Neural progenitor cell (in vitro differentiated cells): ENCODE measurements at regions not wholly inside any gene's neighbourhood (a gene's known extent, or its start where the extent isn't known, plus 50 kb on each side); places are given as distances from the start of the nearest gene placed in this dataset.
"Not testable (repeated sequence)": the region's sequence is repeated elsewhere in the genome, so short reads cannot be mapped to it uniquely, and the experiment has no call there.

ENCODE experiments used
- DNase-seq: peaks from one replicate; pipeline ENCODE4 v3.0.0-alpha.2; 2016; ENCODE audit warnings: low spot score
- H2AFZ ChIP-seq: fragments of 200-600 bp; sonication (generic); replicated peaks from 2 replicates; pipeline ENCODE4 v1.6.1; 2016; ENCODE audit warnings: antibody characterized with exemption
- H3F3A ChIP-seq: fragments of 200-600 bp; sonication (generic); 2 replicates; pipeline ENCODE4 v1.6.1; 2016; ENCODE audit warnings: antibody characterized with exemption, low read depth
- H3K27ac ChIP-seq: fragments of 200-600 bp; sonication (generic); 2 replicates; pipeline ENCODE4 v1.5.1; 2016; ENCODE audit warnings: mild to moderate bottlenecking
- H3K27me3 ChIP-seq: fragments of 200-600 bp; sonication (generic); 2 replicates; pipeline ENCODE4 v1.6.1; 2016; ENCODE audit warnings: mild to moderate bottlenecking, moderate library complexity
- H3K36me3 ChIP-seq: fragments of 200-600 bp; sonication (generic); 2 replicates; pipeline ENCODE4 v1.5.1; 2016
- H3K4me1 ChIP-seq: fragments of 200-600 bp; sonication (generic); 2 replicates; pipeline ENCODE4 v1.6.1; 2016; ENCODE audit warnings: mixed run types
- H3K4me2 ChIP-seq: fragments of 200-600 bp; sonication (generic); 2 replicates; pipeline ENCODE4 v1.6.1; 2016
- H3K4me3 ChIP-seq: fragments of 200-600 bp; sonication (generic); 2 replicates; pipeline ENCODE4 v1.5.1; 2016
- H3K79me2 ChIP-seq: fragments of 200-600 bp; sonication (generic); 2 replicates; pipeline ENCODE4 v1.6.1; 2016; ENCODE audit warnings: low read depth
- H3K9ac ChIP-seq: fragments of 200-600 bp; sonication (generic); 2 replicates; pipeline ENCODE4 v1.6.1; 2016
- H3K9me3 ChIP-seq: fragments of 200-600 bp; sonication (generic); 2 replicates; pipeline ENCODE4 v1.5.1; 2016; ENCODE audit warnings: low read depth
- H4K20me1 ChIP-seq: fragments of 200-600 bp; sonication (generic); 2 replicates; pipeline ENCODE4 v1.6.1; 2016; ENCODE audit warnings: low read depth
- H3K27ac Mint-ChIP-seq: 3 replicates; pipeline ENCODE4 v1.8.0; 2021; ENCODE audit warnings: mixed read lengths
- H3K27me3 Mint-ChIP-seq: 2 replicates; pipeline ENCODE4 v1.8.0; 2022; ENCODE audit warnings: low read depth, mild to moderate bottlenecking, inconsistent platforms, moderate library complexity, mixed read lengths; ENCODE audit not compliant: insufficient read depth
- H3K36me3 Mint-ChIP-seq: 3 replicates; pipeline ENCODE4 v1.8.0; 2021; ENCODE audit warnings: mixed read lengths
- H3K4me1 Mint-ChIP-seq: 3 replicates; pipeline ENCODE4 v1.8.0; 2021; ENCODE audit warnings: mixed read lengths
- H3K4me3 Mint-ChIP-seq: 3 replicates; pipeline ENCODE4 v1.8.0; 2021; ENCODE audit warnings: mild to moderate bottlenecking, moderate library complexity, mixed read lengths
- H3K9me3 Mint-ChIP-seq: 3 replicates; pipeline ENCODE4 v1.8.0; 2020; ENCODE audit warnings: mixed read lengths
- CTCF ChIP-seq: fragments of 200-600 bp; sonication (generic); IDR thresholded peaks from 2 replicates; pipeline ENCODE4 v1.5.1; 2017; ENCODE audit warnings: antibody characterized with exemption, mild to moderate bottlenecking
- EZH2 ChIP-seq: fragments of 200-600 bp; sonication (generic); IDR thresholded peaks from 2 replicates; pipeline ENCODE4 v1.6.1; 2017; ENCODE audit warnings: antibody characterized with exemption, mild to moderate bottlenecking, moderate library complexity
- EZH2phosphoT487 ChIP-seq: fragments of 200-600 bp; sonication (generic); IDR thresholded peaks from 2 replicates; pipeline ENCODE4 v1.6.1; 2017; ENCODE audit warnings: antibody characterized with exemption

GRCh38 chr1:238331557-238331956 is 440.8 kb upstream of the ZP4 start:
- no peaks in the 10 kb centered on the region for H3K4me1 ChIP-seq
- H3K36me3 Mint-ChIP-seq: no peaks in the 10 kb centered on the region

GRCh38 chr1:238329671-238330070 is 438.9 kb upstream of the ZP4 start:
- Histone ChIP-seq H3K9me3 (no peaks in the 10 kb centered on the region), H3K4me3 (no peak overlapping the region), H3K79me2 (no peaks in the 10 kb centered on the region), H3K9ac (no peak overlapping the region), H3K36me3 (no peaks in the 10 kb centered on the region), H2AFZ (no peak overlapping the region), H3K27ac (no peak overlapping the region), H3K4me2 (no peak overlapping the region), H4K20me1 (no peaks in the 10 kb centered on the region), H3F3A (no peaks in the 10 kb centered on the region), H3K4me1 (no peaks in the 10 kb centered on the region), H3K27me3 (no peaks in the 10 kb centered on the region)
- Mint-ChIP-seq H3K27me3 (peaks cover 7% of the 10 kb centered on the region), H3K4me1 (peaks cover 3% of the 10 kb centered on the region), H3K27ac (no peak overlapping the region), H3K9me3 (peaks cover 17% of the 10 kb centered on the region), H3K36me3 (peaks cover 3% of the 10 kb centered on the region), H3K4me3 (no peak overlapping the region)
- no peak for TF ChIP-seq EZH2
- TF ChIP-seq CTCF: no peak
- no peak for TF ChIP-seq EZH2phosphoT487
- no peak for DNase-seq

More at GRCh38 chr1:238331557-238331956, 440.8 kb upstream of the ZP4 start:
- H3F3A ChIP-seq: no peaks in the 10 kb centered on the region
- no peaks in the 10 kb centered on the region for H3K36me3 ChIP-seq
- Mint-ChIP-seq H3K27me3 (peaks cover 3% of the 10 kb centered on the region), H3K4me3 (no peak overlapping the region), H3K27ac (no peak overlapping the region), H3K4me1 (no peaks in the 10 kb centered on the region), H3K9me3 (peaks cover 8% of the 10 kb centered on the region)
- no peaks in the 10 kb centered on the region for H3K9me3 ChIP-seq
- H3K79me2 ChIP-seq: no peaks in the 10 kb centered on the region
- DNase-seq: no peak
- no peak for TF ChIP-seq CTCF
- no peak for TF ChIP-seq EZH2
- TF ChIP-seq EZH2phosphoT487: no peak
- H2AFZ ChIP-seq: no peak overlapping the region
- H3K4me2 ChIP-seq: no peak overlapping the region
- H3K4me3 ChIP-seq: no peak overlapping the region
- no peaks in the 10 kb centered on the region for H3K27me3 ChIP-seq
- H4K20me1 ChIP-seq: no peaks in the 10 kb centered on the region
- H3K27ac ChIP-seq: no peak overlapping the region
- no peak overlapping the region for H3K9ac ChIP-seq

- not testable (repeated sequence) for H3K4me3 Mint-ChIP-seq, H3K27me3 Mint-ChIP-seq, H3K4me1 Mint-ChIP-seq, H3K9me3 ChIP-seq, H3K27me3 ChIP-seq, H3K4me3 ChIP-seq, DNase-seq, H3K27ac Mint-ChIP-seq, H3K4me2 ChIP-seq, H3K9ac ChIP-seq, H3K79me2 ChIP-seq, H3K36me3 Mint-ChIP-seq, H4K20me1 ChIP-seq, H3K36me3 ChIP-seq, H2AFZ ChIP-seq, H3F3A ChIP-seq, H3K27ac ChIP-seq, H3K4me1 ChIP-seq
- peaks cover 17% of the 10 kb centered on the region for H3K9me3 Mint-ChIP-seq
Measured at GRCh38 chr1:238327033-238327432, 436.3 kb upstream of the ZP4 start.

GRCh38 chr1:238326479-238326878 is 435.8 kb upstream of the ZP4 start:
- not testable (repeated sequence) for H3K4me3 ChIP-seq, H3K4me1 Mint-ChIP-seq, H3K27me3 Mint-ChIP-seq, H3K4me1 ChIP-seq, DNase-seq, H3K36me3 Mint-ChIP-seq, H3K9me3 ChIP-seq, H4K20me1 ChIP-seq, H3K27ac ChIP-seq, H3F3A ChIP-seq, H3K27me3 ChIP-seq, H3K9ac ChIP-seq, H3K4me2 ChIP-seq, H3K36me3 ChIP-seq, H2AFZ ChIP-seq, H3K4me3 Mint-ChIP-seq, H3K79me2 ChIP-seq
- H3K27ac Mint-ChIP-seq: peak overlapping the region; percentile 5
- peaks cover 17% of the 10 kb centered on the region for H3K9me3 Mint-ChIP-seq
